ENCODE measurements at regions not wholly inside any gene's neighbourhood (a gene's known extent, or its start where the extent isn't known, plus 50 kb on each side); places are given as distances from the start of the nearest gene placed in this dataset.

DNA sequence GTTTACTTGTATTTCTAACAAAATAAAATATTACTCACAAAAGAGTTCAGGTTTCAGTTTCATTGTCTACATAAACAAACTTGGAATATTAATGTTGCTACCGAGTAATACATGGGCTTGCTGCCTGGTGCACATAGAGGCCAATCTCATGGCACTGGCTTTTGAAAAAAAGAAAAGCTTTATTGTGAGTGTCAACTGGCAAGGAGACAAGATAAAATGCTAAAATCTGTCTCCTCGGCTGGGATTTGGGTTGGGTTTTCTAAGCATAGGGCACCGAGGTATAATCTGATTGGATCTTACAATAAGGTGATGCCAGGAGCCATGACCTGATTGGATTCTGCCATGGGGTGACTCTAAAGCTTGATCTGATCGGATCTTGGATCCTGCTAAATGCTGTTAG lies 1519.9 kb upstream of the MIR17HG start:
- Mint-ChIP-seq H3K4me3 (no peak overlapping the region), H3K27ac (no peak overlapping the region), H3K36me3 (ENCODE audit: low read depth) (no peaks in the 10 kb centered on the region), H3K27me3 (ENCODE audit: insufficient read depth, low read depth, poor library complexity) (no peaks in the 10 kb centered on the region), H3K4me1 (peaks cover 1% of the 10 kb centered on the region; the same call in 2 of the 3 replicates), H3K9me3 (no peaks in the 10 kb centered on the region)
- no peak for ATAC-seq
- no peak overlapping the region for H3K27ac ChIP-seq (ENCODE audit: low read depth)
- TF ChIP-seq, protein P1, sequence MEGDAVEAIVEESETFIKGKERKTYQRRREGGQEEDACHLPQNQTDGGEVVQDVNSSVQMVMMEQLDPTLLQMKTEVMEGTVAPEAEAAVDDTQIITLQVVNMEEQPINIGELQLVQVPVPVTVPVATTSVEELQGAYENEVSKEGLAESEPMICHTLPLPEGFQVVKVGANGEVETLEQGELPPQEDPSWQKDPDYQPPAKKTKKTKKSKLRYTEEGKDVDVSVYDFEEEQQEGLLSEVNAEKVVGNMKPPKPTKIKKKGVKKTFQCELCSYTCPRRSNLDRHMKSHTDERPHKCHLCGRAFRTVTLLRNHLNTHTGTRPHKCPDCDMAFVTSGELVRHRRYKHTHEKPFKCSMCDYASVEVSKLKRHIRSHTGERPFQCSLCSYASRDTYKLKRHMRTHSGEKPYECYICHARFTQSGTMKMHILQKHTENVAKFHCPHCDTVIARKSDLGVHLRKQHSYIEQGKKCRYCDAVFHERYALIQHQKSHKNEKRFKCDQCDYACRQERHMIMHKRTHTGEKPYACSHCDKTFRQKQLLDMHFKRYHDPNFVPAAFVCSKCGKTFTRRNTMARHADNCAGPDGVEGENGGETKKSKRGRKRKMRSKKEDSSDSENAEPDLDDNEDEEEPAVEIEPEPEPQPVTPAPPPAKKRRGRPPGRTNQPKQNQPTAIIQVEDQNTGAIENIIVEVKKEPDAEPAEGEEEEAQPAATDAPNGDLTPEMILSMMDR (conservative IDR thresholded peaks at IDR 0.05; ENCODE audit: low read depth in 2 of 2) = no peak
- TF ChIP-seq EZH2phosphoT487 (IDR thresholded peaks at IDR 0.05; ENCODE audit: unreplicated experiment) = no peak
- no peaks in the 10 kb centered on the region for H3K36me3 ChIP-seq (ENCODE audit: insufficient read depth)
- H3K4me3 ChIP-seq = no peak overlapping the region
- no peaks in the 10 kb centered on the region for H4K20me1 ChIP-seq (replicated peaks; ENCODE audit: insufficient read depth)
- no peaks in the 10 kb centered on the region for H3K4me1 ChIP-seq (ENCODE audit: insufficient read depth)
- H3K27me3 ChIP-seq (ENCODE audit: insufficient read depth) = no peaks in the 10 kb centered on the region
- DNase-seq (ENCODE audit: low spot score) = no peak
- no peaks in the 10 kb centered on the region for H3F3A ChIP-seq (replicated peaks; ENCODE audit: low read depth)
- no peaks in the 10 kb centered on the region for H3K9me2 ChIP-seq (ENCODE audit: insufficient read depth)
- H3K4me2 ChIP-seq = no peak overlapping the region
- H3K79me2 ChIP-seq (replicated peaks; ENCODE audit: insufficient read depth) = no peaks in the 10 kb centered on the region
- H2AFZ ChIP-seq = peak overlapping the region; percentile 64

DNA sequence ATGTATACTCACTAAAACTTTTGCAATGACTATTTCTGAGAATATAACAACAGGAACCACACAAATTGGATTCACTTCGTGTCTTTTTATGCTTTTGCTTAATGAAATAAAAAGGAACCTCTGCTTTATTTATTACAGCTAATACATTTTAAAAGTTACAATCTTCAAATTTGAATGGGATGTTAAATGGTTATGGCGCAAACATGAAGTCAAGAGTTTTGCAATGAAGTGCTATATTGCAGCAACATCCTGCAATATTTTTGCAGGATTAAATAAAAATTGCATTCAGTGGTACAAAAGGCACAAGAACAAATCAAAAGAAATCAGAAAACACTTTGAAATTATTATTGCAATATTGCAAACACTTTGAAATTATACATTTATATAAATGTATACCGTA lies 1519.0 kb upstream of the MIR17HG start:
- Mint-ChIP-seq H3K27me3 (ENCODE audit: insufficient read depth, low read depth, poor library complexity) (no peaks in the 10 kb centered on the region), H3K36me3 (ENCODE audit: low read depth) (no peaks in the 10 kb centered on the region), H3K4me1 (peaks cover 5% of the 10 kb centered on the region; the same call in 2 of the 3 replicates), H3K9me3 (no peaks in the 10 kb centered on the region), H3K4me3 (no peak overlapping the region), H3K27ac (no peak overlapping the region)
- H3K27me3 ChIP-seq (ENCODE audit: insufficient read depth) = no peaks in the 10 kb centered on the region
- no peak overlapping the region for H2AFZ ChIP-seq
- H3K79me2 ChIP-seq (replicated peaks; ENCODE audit: insufficient read depth) = no peaks in the 10 kb centered on the region
- no peak overlapping the region for H3K27ac ChIP-seq (ENCODE audit: low read depth)
- no peaks in the 10 kb centered on the region for H3F3A ChIP-seq (replicated peaks; ENCODE audit: low read depth)
- DNase-seq (ENCODE audit: low spot score) (no peak), ATAC-seq (no peak)
- no peaks in the 10 kb centered on the region for H4K20me1 ChIP-seq (replicated peaks; ENCODE audit: insufficient read depth)
- no peak overlapping the region for H3K4me2 ChIP-seq
- no peak overlapping the region for H3K4me3 ChIP-seq
- H3K4me1 ChIP-seq (ENCODE audit: insufficient read depth) = no peaks in the 10 kb centered on the region
- no peaks in the 10 kb centered on the region for H3K9me2 ChIP-seq (ENCODE audit: insufficient read depth)
- no peaks in the 10 kb centered on the region for H3K36me3 ChIP-seq (ENCODE audit: insufficient read depth)
- TF ChIP-seq POLR2AphosphoS5 (IDR thresholded peaks at IDR 0.05; ENCODE audit: low read depth) (no peak), EZH2phosphoT487 (IDR thresholded peaks at IDR 0.05; ENCODE audit: unreplicated experiment) (no peak), JUNB (IDR thresholded peaks at IDR 0.05; ENCODE audit: unreplicated experiment) (no peak), ZNF114 (CRISPR knock-in tag; IDR thresholded peaks at IDR 0.05) (no peak), CREB1 (CRISPR knock-in tag; IDR thresholded peaks at IDR 0.05; ENCODE audit: low read depth) (no peak), ZNF331 (CRISPR knock-in tag; IDR thresholded peaks at IDR 0.05; ENCODE audit: low read depth) (no peak), NANOG (IDR thresholded peaks at IDR 0.05; ENCODE audit: borderline replicate concordance) (no peak), STAT1 (IDR thresholded peaks at IDR 0.05; ENCODE audit: unreplicated experiment) (no peak), EZH2 (IDR thresholded peaks at IDR 0.05; ENCODE audit: low read depth, unreplicated experiment) (no peak)
- TF ChIP-seq, protein P1 (conservative IDR thresholded peaks at IDR 0.05; ENCODE audit: low read depth in 2 of 2) = no peak
- TF ChIP-seq, protein P2, sequence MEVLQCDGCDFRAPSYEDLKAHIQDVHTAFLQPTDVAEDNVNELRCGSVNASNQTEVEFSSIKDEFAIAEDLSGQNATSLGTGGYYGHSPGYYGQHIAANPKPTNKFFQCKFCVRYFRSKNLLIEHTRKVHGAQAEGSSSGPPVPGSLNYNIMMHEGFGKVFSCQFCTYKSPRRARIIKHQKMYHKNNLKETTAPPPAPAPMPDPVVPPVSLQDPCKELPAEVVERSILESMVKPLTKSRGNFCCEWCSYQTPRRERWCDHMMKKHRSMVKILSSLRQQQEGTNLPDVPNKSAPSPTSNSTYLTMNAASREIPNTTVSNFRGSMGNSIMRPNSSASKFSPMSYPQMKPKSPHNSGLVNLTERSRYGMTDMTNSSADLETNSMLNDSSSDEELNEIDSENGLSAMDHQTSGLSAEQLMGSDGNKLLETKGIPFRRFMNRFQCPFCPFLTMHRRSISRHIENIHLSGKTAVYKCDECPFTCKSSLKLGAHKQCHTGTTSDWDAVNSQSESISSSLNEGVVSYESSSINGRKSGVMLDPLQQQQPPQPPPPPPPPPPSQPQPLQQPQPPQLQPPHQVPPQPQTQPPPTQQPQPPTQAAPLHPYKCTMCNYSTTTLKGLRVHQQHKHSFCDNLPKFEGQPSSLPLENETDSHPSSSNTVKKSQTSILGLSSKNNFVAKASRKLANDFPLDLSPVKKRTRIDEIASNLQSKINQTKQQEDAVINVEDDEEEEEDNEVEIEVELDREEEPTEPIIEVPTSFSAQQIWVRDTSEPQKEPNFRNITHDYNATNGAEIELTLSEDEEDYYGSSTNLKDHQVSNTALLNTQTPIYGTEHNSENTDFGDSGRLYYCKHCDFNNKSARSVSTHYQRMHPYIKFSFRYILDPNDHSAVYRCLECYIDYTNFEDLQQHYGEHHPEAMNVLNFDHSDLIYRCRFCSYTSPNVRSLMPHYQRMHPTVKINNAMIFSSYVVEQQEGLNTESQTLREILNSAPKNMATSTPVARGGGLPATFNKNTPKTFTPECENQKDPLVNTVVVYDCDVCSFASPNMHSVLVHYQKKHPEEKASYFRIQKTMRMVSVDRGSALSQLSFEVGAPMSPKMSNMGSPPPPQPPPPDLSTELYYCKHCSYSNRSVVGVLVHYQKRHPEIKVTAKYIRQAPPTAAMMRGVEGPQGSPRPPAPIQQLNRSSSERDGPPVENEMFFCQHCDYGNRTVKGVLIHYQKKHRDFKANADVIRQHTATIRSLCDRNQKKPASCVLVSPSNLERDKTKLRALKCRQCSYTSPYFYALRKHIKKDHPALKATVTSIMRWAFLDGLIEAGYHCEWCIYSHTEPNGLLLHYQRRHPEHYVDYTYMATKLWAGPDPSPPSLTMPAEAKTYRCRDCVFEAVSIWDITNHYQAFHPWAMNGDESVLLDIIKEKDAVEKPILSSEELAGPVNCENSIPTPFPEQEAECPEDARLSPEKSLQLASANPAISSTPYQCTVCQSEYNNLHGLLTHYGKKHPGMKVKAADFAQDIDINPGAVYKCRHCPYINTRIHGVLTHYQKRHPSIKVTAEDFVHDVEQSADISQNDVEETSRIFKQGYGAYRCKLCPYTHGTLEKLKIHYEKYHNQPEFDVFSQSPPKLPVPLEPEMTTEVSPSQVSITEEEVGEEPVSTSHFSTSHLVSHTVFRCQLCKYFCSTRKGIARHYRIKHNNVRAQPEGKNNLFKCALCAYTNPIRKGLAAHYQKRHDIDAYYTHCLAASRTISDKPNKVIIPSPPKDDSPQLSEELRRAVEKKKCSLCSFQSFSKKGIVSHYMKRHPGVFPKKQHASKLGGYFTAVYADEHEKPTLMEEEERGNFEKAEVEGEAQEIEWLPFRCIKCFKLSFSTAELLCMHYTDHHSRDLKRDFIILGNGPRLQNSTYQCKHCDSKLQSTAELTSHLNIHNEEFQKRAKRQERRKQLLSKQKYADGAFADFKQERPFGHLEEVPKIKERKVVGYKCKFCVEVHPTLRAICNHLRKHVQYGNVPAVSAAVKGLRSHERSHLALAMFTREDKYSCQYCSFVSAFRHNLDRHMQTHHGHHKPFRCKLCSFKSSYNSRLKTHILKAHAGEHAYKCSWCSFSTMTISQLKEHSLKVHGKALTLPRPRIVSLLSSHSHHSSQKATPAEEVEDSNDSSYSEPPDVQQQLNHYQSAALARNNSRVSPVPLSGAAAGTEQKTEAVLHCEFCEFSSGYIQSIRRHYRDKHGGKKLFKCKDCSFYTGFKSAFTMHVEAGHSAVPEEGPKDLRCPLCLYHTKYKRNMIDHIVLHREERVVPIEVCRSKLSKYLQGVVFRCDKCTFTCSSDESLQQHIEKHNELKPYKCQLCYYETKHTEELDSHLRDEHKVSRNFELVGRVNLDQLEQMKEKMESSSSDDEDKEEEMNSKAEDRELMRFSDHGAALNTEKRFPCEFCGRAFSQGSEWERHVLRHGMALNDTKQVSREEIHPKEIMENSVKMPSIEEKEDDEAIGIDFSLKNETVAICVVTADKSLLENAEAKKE (CRISPR knock-in tag; IDR thresholded peaks at IDR 0.05) = no peak
- TF ChIP-seq, protein P3, sequence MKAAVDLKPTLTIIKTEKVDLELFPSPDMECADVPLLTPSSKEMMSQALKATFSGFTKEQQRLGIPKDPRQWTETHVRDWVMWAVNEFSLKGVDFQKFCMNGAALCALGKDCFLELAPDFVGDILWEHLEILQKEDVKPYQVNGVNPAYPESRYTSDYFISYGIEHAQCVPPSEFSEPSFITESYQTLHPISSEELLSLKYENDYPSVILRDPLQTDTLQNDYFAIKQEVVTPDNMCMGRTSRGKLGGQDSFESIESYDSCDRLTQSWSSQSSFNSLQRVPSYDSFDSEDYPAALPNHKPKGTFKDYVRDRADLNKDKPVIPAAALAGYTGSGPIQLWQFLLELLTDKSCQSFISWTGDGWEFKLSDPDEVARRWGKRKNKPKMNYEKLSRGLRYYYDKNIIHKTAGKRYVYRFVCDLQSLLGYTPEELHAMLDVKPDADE (IDR thresholded peaks at IDR 0.05) = no peak

Measured in GM23338 (cell line).